ENCODE measurements at regions not wholly inside any gene's neighbourhood (a gene's known extent, or its start where the extent isn't known, plus 50 kb on each side); places are given as distances from the start of the nearest gene placed in this dataset.

- TF ChIP-seq CTCF (IDR thresholded peaks at IDR 0.05; ENCODE audit: low read length) (no peak), EZH2 (IDR thresholded peaks at IDR 0.05; ENCODE audit: borderline replicate concordance, low read length) (no peak)
Measured at GRCh38 chr5:1973391-1974013, 90.8 kb upstream of the IRX4 start.

All from OCI-LY1 (cell line).